ENCODE measurements at regions not wholly inside any gene's neighbourhood (a gene's known extent, or its start where the extent isn't known, plus 50 kb on each side); places are given as distances from the start of the nearest gene placed in this dataset.

DNA sequence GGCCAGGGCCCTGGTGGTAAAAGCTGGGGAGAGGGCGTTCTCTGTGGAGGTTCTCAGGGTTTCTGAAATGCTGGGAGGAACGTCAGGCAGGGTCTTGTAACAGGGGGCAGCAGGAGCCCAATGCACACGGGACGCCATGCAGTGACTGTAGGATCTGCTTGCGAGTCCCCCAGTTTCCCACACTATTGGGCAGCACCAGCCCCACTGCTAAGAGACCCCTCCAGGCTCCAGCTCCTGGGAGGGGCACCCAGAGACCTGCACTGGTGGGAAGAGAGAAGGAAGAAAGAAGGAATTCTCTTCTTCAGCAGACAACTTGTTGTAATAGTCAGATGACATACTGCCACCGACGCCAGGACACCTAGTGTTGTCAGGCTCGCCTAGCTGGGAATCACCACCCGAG lies 55.2 kb upstream of the RNF7 start:
- TF ChIP-seq, protein P1, sequence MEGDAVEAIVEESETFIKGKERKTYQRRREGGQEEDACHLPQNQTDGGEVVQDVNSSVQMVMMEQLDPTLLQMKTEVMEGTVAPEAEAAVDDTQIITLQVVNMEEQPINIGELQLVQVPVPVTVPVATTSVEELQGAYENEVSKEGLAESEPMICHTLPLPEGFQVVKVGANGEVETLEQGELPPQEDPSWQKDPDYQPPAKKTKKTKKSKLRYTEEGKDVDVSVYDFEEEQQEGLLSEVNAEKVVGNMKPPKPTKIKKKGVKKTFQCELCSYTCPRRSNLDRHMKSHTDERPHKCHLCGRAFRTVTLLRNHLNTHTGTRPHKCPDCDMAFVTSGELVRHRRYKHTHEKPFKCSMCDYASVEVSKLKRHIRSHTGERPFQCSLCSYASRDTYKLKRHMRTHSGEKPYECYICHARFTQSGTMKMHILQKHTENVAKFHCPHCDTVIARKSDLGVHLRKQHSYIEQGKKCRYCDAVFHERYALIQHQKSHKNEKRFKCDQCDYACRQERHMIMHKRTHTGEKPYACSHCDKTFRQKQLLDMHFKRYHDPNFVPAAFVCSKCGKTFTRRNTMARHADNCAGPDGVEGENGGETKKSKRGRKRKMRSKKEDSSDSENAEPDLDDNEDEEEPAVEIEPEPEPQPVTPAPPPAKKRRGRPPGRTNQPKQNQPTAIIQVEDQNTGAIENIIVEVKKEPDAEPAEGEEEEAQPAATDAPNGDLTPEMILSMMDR (conservative IDR thresholded peaks at IDR 0.05; ENCODE audit: low read length), result no peak
- TF ChIP-seq EZH2phosphoT487 (IDR thresholded peaks at IDR 0.05; ENCODE audit: borderline replicate concordance, low read depth, low read length), result no peak

Measured in OCI-LY7 (cell line).